Stimulated activated CD4-positive, alpha-beta T cell treated with anti-CD3 and anti-CD28 coated beads, Interleukin-12 subunit alpha, Interleukin-12 subunit beta, amount 100 ng/mL, for 48 hours (primary cell): ENCODE measurements at regions not wholly inside any gene's neighbourhood (a gene's known extent, or its start where the extent isn't known, plus 50 kb on each side); places are given as distances from the start of the nearest gene placed in this dataset.
"Not testable (repeated sequence)": the region's sequence is repeated elsewhere in the genome, so short reads cannot be mapped to it uniquely, and the experiment has no call there.

Experiments
- DNase-seq, 3 donors: peaks; one replicate each; pipeline ENCODE4 v3.0.0-alpha.2; 2020; ENCODE audit warnings: low read depth in 2 of 3, low spot score in 1 of 3

DNA sequence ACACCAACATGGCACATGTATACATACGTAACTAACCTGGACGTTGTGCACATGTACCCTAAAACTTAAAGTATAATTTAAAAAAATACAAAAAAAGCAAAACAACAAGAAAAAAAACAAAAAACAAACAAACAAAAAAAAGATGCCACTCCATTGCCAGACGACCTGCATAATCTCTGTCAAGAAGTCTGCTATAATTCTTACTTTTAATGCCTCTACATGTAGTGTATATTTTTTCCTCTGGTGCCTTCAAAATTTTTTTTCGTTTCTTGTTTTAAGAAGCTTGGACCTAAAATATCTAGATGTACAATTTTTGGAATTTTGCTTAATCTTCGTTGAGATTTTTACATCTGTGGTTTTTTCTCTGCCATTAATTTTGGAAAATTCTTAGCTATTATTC is 235.6 kb upstream of the ZNF521 start:
- DNase-seq, result no peak

DNA sequence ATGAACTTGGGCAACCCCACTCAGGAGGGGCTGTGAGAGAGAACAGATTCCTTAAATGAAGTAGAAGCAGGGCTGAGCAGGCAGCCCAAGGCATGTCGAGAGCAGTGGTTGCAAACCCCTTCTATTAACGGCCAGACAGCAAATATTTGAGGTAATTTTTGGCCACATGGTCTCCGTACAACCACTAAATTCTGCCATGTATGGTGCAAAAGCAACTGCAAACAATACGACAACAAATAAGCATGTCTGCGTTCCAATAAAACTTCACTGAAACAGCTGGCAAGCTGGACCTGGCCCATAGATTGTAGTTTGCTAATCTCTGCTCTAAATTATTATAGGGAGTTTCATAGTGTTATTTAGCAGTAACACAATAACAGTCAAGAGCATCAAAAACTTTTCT is 217.0 kb upstream of the ZNF521 start:
- DNase-seq, result no peak

- no peak for DNase-seq
Measured at GRCh38 chr18:25563816-25564683, 212.1 kb upstream of the ZNF521 start.

GRCh38 chr18:25563346-25563745 is 211.4 kb upstream of the ZNF521 start:
- no peak for DNase-seq

- DNase-seq, result no peak
Measured at GRCh38 chr18:25561918-25562317, 210.0 kb upstream of the ZNF521 start.

DNA sequence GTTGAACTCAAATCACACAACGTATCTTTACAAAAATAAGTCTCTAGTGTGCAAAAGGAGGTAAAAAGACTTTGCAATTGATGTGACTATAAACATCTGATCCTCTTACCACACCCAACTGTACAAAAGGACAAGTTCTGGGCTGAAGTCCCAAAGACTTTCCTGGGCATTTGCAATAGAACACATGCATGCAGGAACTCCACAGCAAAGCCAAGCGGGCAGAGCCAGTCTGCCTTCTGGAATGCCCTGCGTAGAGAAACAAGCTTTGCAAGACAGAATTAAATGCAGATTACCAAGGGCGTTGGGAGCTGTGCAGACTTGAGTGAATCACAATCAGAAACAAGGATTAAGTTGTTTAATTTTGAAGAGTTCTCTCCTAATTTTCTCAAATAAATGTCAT is 208.4 kb upstream of the ZNF521 start:
- DNase-seq, result no peak

- DNase-seq, result no peak
Measured at GRCh38 chr18:25557011-25557410, 205.0 kb upstream of the ZNF521 start.

- DNase-seq, result no peak
Measured at GRCh38 chr18:25553631-25554263, 201.8 kb upstream of the ZNF521 start.

DNA sequence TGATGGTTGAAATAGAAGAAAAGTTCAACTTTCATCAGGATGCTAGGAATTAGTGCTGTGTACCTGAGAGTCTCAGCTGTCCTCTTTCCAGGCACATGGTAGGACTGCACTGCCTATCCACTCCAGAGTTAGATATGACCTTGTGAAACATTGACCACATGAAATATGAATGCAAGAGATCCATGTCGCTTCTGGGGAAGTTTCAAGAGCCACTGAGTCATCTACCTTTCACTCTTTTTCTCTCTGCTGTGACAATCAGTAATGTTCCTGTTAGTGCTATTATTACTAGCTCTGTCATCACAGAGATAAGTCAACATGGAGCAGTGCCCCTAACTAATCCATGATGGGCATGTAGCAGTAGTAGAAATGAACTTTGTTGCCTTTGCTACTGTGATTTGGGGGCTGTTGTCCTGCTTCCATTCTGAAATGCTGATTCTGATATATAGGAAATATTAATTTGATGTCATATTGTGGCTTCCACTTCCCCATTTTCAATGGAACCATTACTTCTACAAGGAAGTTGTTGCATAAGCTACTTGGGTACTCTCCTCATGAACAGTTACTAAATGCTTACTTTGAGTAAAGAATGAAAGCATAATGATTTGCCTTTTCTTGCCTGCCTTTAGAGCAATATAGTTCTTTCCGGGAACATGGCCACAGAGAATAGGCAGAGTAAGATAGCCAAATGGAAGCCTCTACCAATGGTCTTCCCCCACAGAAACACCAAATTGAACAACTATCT is 192.8 kb upstream of the ZNF521 start:
- no peak for DNase-seq

DNA sequence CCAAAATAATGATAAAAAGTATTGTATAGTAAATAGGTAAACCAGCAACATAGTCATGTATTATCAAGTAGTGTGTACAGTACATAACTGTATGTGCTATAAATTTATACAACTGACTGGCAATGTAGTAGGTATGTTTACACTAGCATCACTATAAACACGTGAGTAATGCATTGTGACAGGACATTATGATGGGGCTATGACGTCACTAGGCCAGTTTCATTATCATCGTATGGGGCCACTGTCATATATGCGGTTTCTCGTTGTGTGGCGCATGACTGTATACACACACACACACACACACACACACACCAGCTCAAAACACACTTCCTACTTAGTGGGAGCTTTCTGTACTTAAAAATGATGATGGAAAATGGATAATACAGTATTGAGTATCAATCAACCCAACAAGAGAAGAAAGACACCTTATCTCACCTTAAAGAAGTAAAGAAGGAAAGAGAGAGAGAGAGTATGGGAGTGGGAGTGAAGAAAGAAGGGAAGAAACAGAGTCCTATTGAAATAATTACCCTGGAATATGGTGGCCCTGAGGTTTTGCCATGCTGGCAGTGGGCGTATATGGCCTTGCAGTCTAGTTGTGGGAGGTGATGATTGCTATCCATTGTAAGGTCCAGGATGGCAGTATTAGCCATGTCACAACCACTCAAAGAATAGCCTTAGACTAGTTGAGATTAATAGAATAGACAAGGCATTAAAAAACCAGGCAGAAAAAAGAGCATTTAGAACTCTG is 186.4 kb upstream of the ZNF521 start:
- no peak for DNase-seq

GRCh38 chr18:25535495-25535894 is 183.5 kb upstream of the ZNF521 start:
- no peak for DNase-seq

DNA sequence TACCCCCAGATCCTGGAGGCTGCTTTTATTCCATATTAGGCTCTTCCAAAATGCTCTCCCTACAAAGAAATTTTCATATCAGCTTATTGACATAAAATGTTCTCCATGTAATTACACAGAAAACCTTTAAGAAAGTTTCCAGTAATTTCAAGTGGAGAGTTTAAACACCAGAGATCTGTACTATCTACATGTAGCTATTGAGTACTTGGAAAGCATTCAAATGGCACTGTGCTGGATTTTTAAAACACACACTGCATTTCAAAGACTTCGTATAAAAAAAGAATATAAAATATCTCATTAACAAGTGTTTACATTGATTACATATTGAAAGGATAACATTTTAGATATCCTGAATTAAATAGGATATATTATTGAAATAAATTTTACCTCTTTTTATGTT is 182.4 kb upstream of the ZNF521 start:
- DNase-seq, result no peak

- no peak for DNase-seq
Measured at GRCh38 chr18:25533218-25533617, 181.3 kb upstream of the ZNF521 start.

GRCh38 chr18:25531207-25531606 is 179.2 kb upstream of the ZNF521 start:
- DNase-seq, result no peak

- DNase-seq, result not testable (repeated sequence)
Measured at GRCh38 chr18:25525789-25526188, 173.8 kb upstream of the ZNF521 start.

- DNase-seq, result no peak
Measured at GRCh38 chr18:25518716-25519053, 166.7 kb upstream of the ZNF521 start.

- no peak for DNase-seq
Measured at GRCh38 chr18:25517881-25518715, 166.1 kb upstream of the ZNF521 start.

GRCh38 chr18:25516747-25517498 is 165.0 kb upstream of the ZNF521 start:
- no peak for DNase-seq

DNA sequence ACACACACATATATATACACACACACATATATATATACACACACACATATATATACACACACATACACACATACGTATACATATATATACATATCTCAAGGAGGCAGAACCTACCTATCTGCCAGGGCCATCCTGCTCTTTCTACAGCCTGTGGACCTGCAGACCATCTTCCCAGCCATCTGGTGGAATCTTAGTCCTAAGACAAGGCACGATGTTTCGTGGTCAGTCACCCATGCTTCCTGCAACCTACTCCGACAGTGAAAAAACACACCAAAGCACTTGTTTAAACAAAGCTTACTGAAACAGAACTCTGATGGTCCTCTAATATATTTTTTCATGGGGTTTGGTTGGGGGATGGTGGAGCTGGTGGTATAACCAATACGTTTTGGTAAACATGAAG is 164.2 kb upstream of the ZNF521 start:
- no peak for DNase-seq

- no peak for DNase-seq
Measured at GRCh38 chr18:25510096-25510495, 158.1 kb upstream of the ZNF521 start.
